ENCODE measurements at regions not wholly inside any gene's neighbourhood (a gene's known extent, or its start where the extent isn't known, plus 50 kb on each side); places are given as distances from the start of the nearest gene placed in this dataset.

- Histone ChIP-seq H4K91ac (ENCODE audit: low read depth, low read length, poor library complexity) (no peak overlapping the region), H3K9ac (ENCODE audit: low read depth, low read length, poor library complexity) (no peak overlapping the region), H2AK5ac (ENCODE audit: low read depth, low read length) (no peak overlapping the region), H2BK120ac (ENCODE audit: low read depth, low read length) (no peak overlapping the region), H4K8ac (ENCODE audit: low read depth, low read length) (no peak overlapping the region), H3K18ac (ENCODE audit: low read length) (no peak overlapping the region), H2BK15ac (ENCODE audit: low read length) (no peak overlapping the region), H2AFZ (ENCODE audit: low read length) (no peak overlapping the region), H3K4me1 (ENCODE audit: control insufficient read depth in 2 of 2, insufficient read depth in 1 of 2, low read depth in 1 of 2, low read length in 2 of 2) (peaks cover 0 to 5% of the 10 kb centered on the region in 2 donors), H3K4me3 (ENCODE audit: low read length in 2 of 2) (no peak overlapping the region), H3K9me3 (replicated peaks in 1 of 2; ENCODE audit: control insufficient read depth in 2 of 2, insufficient read depth in 1 of 2, low read depth in 1 of 2, low read length in 2 of 2) (peaks cover 2 to 4% of the 10 kb centered on the region in 2 donors), H3K79me1 (ENCODE audit: low read depth, low read length) (no peaks in the 10 kb centered on the region), H3K4me2 (ENCODE audit: insufficient read depth, low read length, poor library complexity, severe bottlenecking) (no peak overlapping the region), H3K36me3 (replicated peaks in 1 of 2; ENCODE audit: control insufficient read depth in 2 of 2, insufficient read depth in 2 of 2, low read length in 2 of 2) (no peaks in the 10 kb centered on the region), H2BK5ac (ENCODE audit: low read length) (no peak overlapping the region), H3K4ac (ENCODE audit: low read length) (no peak overlapping the region), H3K27me3 (ENCODE audit: control insufficient read depth in 3 of 3, insufficient read depth in 3 of 3, low read depth in 1 of 3, low read length in 3 of 3) (no peaks in the 10 kb centered on the region), H3K14ac (ENCODE audit: low read length) (no peak overlapping the region), H3K23ac (ENCODE audit: low read depth, low read length, poor library complexity) (no peak overlapping the region), H2BK12ac (ENCODE audit: low read length) (no peak overlapping the region), H3K27ac (replicated peaks; ENCODE audit: low read length) (no peak overlapping the region)
- no peak for DNase-seq (ENCODE audit: low spot score)
- WGBS, 2 donors (ENCODE audit: extremely low coverage in 2 of 2, insufficient read length in 2 of 2, insufficient replicate concordance in 1 of 2) = no CpG with 5 or more reads among the region's 2 CpGs
Observed at GRCh38 chr10:14456870-14457266, 126.1 kb upstream of the FRMD4A start.

GRCh38 chr10:14456218-14456869 is 125.6 kb upstream of the FRMD4A start:
- no peak overlapping the region for H2BK5ac ChIP-seq (ENCODE audit: low read length)

GRCh38 chr10:14454629-14455028 is 123.9 kb upstream of the FRMD4A start:
- Histone ChIP-seq H3K4me1 (ENCODE audit: control insufficient read depth in 2 of 2, insufficient read depth in 1 of 2, low read depth in 1 of 2, low read length in 2 of 2) (peaks cover 0 to 2% of the 10 kb centered on the region in 2 donors), H3K79me1 (ENCODE audit: low read depth, low read length) (no peaks in the 10 kb centered on the region), H3K9ac (ENCODE audit: low read depth, low read length, poor library complexity) (no peak overlapping the region), H3K27ac (replicated peaks; ENCODE audit: low read length) (no peak overlapping the region), H2BK120ac (ENCODE audit: low read depth, low read length) (no peak overlapping the region), H3K4me2 (ENCODE audit: insufficient read depth, low read length, poor library complexity, severe bottlenecking) (no peak overlapping the region), H3K14ac (ENCODE audit: low read length) (no peak overlapping the region), H3K4me3 (ENCODE audit: low read length in 2 of 2) (no peak overlapping the region), H3K23ac (ENCODE audit: low read depth, low read length, poor library complexity) (no peak overlapping the region), H2BK15ac (ENCODE audit: low read length) (no peak overlapping the region), H2AFZ (ENCODE audit: low read length) (no peak overlapping the region), H4K8ac (ENCODE audit: low read depth, low read length) (no peak overlapping the region), H3K9me3 (replicated peaks in 1 of 2; ENCODE audit: control insufficient read depth in 2 of 2, insufficient read depth in 1 of 2, low read depth in 1 of 2, low read length in 2 of 2) (peaks cover 2 to 4% of the 10 kb centered on the region in 2 donors), H2BK5ac (ENCODE audit: low read length) (no peak overlapping the region), H3K36me3 (replicated peaks in 1 of 2; ENCODE audit: control insufficient read depth in 2 of 2, insufficient read depth in 2 of 2, low read length in 2 of 2) (no peaks in the 10 kb centered on the region), H4K91ac (ENCODE audit: low read depth, low read length, poor library complexity) (no peak overlapping the region), H3K18ac (ENCODE audit: low read length) (no peak overlapping the region), H2BK12ac (ENCODE audit: low read length) (no peak overlapping the region), H3K4ac (ENCODE audit: low read length) (no peak overlapping the region), H2AK5ac (ENCODE audit: low read depth, low read length) (no peak overlapping the region), H3K27me3 (ENCODE audit: control insufficient read depth in 3 of 3, insufficient read depth in 3 of 3, low read depth in 1 of 3, low read length in 3 of 3) (no peaks in the 10 kb centered on the region)
- no peak for DNase-seq (ENCODE audit: low spot score)
- no CpG with 5 or more reads among the region's 10 CpGs for WGBS, 2 donors (ENCODE audit: extremely low coverage in 2 of 2, insufficient read length in 2 of 2, insufficient replicate concordance in 1 of 2)

More at GRCh38 chr10:14456218-14456869, 125.6 kb upstream of the FRMD4A start:
- Histone ChIP-seq H2AK5ac (ENCODE audit: low read depth, low read length) (no peak overlapping the region), H3K27ac (replicated peaks; ENCODE audit: low read length) (no peak overlapping the region), H3K4ac (ENCODE audit: low read length) (no peak overlapping the region), H2BK120ac (ENCODE audit: low read depth, low read length) (no peak overlapping the region), H3K14ac (ENCODE audit: low read length) (no peak overlapping the region), H2AFZ (ENCODE audit: low read length) (no peak overlapping the region), H3K9me3 (replicated peaks in 1 of 2; ENCODE audit: control insufficient read depth in 2 of 2, insufficient read depth in 1 of 2, low read depth in 1 of 2, low read length in 2 of 2) (peaks cover 2 to 4% of the 10 kb centered on the region in 2 donors), H3K36me3 (replicated peaks in 1 of 2; ENCODE audit: control insufficient read depth in 2 of 2, insufficient read depth in 2 of 2, low read length in 2 of 2) (no peaks in the 10 kb centered on the region), H3K9ac (ENCODE audit: low read depth, low read length, poor library complexity) (no peak overlapping the region), H3K4me2 (ENCODE audit: insufficient read depth, low read length, poor library complexity, severe bottlenecking) (no peak overlapping the region), H2BK15ac (ENCODE audit: low read length) (no peak overlapping the region), H4K8ac (ENCODE audit: low read depth, low read length) (no peak overlapping the region), H3K27me3 (ENCODE audit: control insufficient read depth in 3 of 3, insufficient read depth in 3 of 3, low read depth in 1 of 3, low read length in 3 of 3) (no peaks in the 10 kb centered on the region), H3K18ac (ENCODE audit: low read length) (no peak overlapping the region), H3K79me1 (ENCODE audit: low read depth, low read length) (no peaks in the 10 kb centered on the region), H4K91ac (ENCODE audit: low read depth, low read length, poor library complexity) (no peak overlapping the region), H3K23ac (ENCODE audit: low read depth, low read length, poor library complexity) (no peak overlapping the region), H2BK12ac (ENCODE audit: low read length) (no peak overlapping the region), H3K4me3 (ENCODE audit: low read length in 2 of 2) (no peak overlapping the region), H3K4me1 (ENCODE audit: control insufficient read depth in 2 of 2, insufficient read depth in 1 of 2, low read depth in 1 of 2, low read length in 2 of 2) (peaks cover 0 to 5% of the 10 kb centered on the region in 2 donors)
- DNase-seq (ENCODE audit: low spot score) = no peak
- no CpG with 5 or more reads among the region's 6 CpGs for WGBS, 2 donors (ENCODE audit: extremely low coverage in 2 of 2, insufficient read length in 2 of 2, insufficient replicate concordance in 1 of 2)

GRCh38 chr10:14454206-14454605 is 123.5 kb upstream of the FRMD4A start:
- Histone ChIP-seq H3K23ac (ENCODE audit: low read depth, low read length, poor library complexity) (no peak overlapping the region), H3K4me2 (ENCODE audit: insufficient read depth, low read length, poor library complexity, severe bottlenecking) (no peak overlapping the region), H2AK5ac (ENCODE audit: low read depth, low read length) (no peak overlapping the region), H2BK5ac (ENCODE audit: low read length) (no peak overlapping the region), H4K91ac (ENCODE audit: low read depth, low read length, poor library complexity) (no peak overlapping the region), H3K4me3 (ENCODE audit: low read length in 2 of 2) (no peak overlapping the region), H2AFZ (ENCODE audit: low read length) (no peak overlapping the region), H3K4ac (ENCODE audit: low read length) (no peak overlapping the region), H3K14ac (ENCODE audit: low read length) (no peak overlapping the region), H2BK12ac (ENCODE audit: low read length) (no peak overlapping the region), H3K36me3 (replicated peaks in 1 of 2; ENCODE audit: control insufficient read depth in 2 of 2, insufficient read depth in 2 of 2, low read length in 2 of 2) (peaks cover 0 to 2% of the 10 kb centered on the region in 2 donors), H3K79me1 (ENCODE audit: low read depth, low read length) (peaks cover 1% of the 10 kb centered on the region), H2BK120ac (ENCODE audit: low read depth, low read length) (no peak overlapping the region), H3K4me1 (ENCODE audit: control insufficient read depth in 2 of 2, insufficient read depth in 1 of 2, low read depth in 1 of 2, low read length in 2 of 2) (peaks cover 0 to 3% of the 10 kb centered on the region in 2 donors), H4K8ac (ENCODE audit: low read depth, low read length) (no peak overlapping the region), H3K27me3 (ENCODE audit: control insufficient read depth in 3 of 3, insufficient read depth in 3 of 3, low read depth in 1 of 3, low read length in 3 of 3) (no peaks in the 10 kb centered on the region), H3K9me3 (replicated peaks in 1 of 2; ENCODE audit: control insufficient read depth in 2 of 2, insufficient read depth in 1 of 2, low read depth in 1 of 2, low read length in 2 of 2) (peaks cover 4% of the 10 kb centered on the region in 2 donors), H2BK15ac (ENCODE audit: low read length) (no peak overlapping the region), H3K27ac (replicated peaks; ENCODE audit: low read length) (no peak overlapping the region), H3K9ac (ENCODE audit: low read depth, low read length, poor library complexity) (no peak overlapping the region), H3K18ac (ENCODE audit: low read length) (no peak overlapping the region)
- no peak for DNase-seq (ENCODE audit: low spot score)
- WGBS, 2 donors (ENCODE audit: extremely low coverage in 2 of 2, insufficient read length in 2 of 2, insufficient replicate concordance in 1 of 2) = no CpG with 5 or more reads among the region's 12 CpGs
